HG03460 (cell line): ENCODE measurements at regions not wholly inside any gene's neighbourhood (a gene's known extent, or its start where the extent isn't known, plus 50 kb on each side); places are given as distances from the start of the nearest gene placed in this dataset.

Experiments
- ATAC-seq: cut with Tn5 transposase; IDR thresholded peaks from one replicate; pipeline ENCODE4 v1.9.1; 2021; ENCODE audit not compliant: unreplicated experiment

DNA sequence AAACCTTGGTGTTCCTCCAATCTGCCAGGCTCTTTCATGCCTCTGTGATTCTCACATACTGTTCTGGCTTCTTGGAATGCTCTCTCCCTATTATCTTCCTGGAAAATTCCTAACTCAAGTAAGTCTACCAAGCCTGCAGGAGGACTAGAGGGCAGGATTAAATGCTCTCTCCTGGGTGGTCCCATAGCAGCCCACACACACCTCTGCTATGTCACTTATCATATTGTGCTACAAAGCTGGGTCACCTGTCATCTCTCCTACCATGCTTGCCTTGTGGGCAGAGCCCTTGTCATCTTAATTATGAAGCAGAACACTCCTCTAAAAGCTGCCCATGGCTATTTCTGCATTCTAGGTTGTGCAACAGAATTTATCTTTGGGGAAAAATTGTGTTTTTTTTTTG, 344.5 kb upstream of the NOCT start:
- ATAC-seq, result no peak

DNA sequence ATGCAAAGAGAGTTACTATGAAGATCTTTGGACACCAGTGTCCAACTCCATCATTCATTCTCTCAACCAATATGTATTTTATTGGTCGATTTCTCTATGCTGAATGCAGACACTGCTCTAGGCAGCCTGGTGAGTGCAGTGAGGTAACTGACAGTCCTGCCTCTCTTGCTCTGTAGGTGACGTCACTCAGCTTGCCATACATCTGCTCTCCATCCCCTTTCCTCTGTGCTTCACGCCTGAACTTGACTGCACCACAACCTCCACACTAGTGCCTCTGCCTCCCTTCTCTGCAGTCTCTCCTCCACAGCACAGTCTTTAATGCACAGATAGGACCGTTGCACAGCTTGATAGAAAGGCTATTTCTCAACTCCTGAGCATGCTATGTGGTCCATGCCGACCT, 344.9 kb upstream of the NOCT start:
- no peak for ATAC-seq

DNA sequence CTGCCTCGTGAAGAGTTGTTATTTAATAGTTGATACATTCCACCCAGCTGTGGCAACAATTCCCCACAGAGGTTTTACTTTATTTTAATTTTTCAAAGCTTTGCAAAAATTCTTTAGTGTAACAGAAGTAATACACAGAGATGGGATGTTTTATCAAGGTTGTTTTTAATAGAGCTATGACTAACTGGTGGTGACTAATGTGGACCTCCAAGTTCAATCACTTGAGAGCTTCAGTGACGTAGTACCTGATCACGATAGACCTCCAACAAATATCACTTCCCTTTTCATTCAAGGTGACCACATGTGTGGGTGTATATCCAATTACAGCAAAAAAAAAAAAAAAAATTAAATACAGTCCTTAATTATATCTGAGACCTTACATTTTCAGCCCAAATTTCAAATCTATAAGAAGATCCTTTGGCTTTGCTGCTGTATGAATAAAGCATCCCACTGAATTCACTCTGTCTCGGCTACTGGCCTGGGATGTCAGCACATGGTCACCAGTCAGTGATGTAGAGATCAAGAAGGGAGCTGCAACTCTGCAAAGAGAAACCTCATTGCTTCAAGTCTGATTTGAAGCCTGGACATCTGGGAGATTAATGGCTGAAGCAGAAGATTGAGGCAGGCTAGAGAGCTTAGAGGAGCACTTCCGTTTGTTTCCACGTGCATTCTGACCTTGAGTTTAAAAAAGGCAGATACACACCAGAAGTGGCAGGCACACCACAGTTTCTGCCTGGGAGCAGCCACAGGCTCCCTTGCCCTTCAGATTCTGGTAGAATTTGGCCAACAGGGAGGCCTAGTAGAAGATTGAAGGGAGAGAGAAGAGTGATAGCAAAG, 345.9 kb upstream of the NOCT start:
- no peak for ATAC-seq

DNA sequence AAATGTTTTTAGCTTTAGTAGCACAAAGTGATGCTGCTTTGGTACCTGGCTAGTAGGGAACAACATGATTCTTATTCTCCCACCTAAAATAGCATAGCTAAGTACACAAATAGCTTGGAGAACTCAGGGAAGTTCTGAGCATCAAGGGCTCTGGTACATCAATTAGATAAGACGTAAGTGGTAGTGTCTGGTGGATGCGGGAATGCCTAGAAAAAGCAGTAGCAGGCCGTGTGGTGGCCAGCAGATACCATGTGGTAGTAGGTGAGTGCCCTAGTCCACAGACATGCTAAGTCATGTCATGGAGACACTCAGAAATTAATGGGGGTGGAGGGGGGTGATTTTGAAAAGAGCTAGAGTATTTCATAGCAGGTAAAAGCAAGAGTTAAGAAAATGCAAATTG, 347.3 kb upstream of the NOCT start:
- ATAC-seq, result no peak

DNA sequence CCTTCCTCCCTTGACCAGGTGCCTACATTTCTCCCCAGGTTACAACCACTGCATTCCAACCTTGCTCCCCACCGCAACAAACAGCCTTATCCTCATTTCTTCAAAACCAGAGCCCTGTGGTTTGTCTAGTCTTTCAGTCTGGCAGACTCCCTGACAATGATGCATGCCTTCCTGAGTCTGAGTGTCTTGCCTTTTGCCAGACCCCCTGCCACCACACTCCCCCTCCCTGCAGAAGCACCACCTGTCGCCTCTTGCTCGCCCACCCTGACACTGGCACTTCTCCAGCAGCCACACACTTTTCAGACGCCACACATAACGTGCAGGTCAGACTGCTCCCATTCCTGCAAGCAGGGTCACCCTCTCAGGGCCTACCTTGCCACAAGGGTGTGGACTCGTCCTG, 349.2 kb upstream of the NOCT start:
- ATAC-seq, result no peak

DNA sequence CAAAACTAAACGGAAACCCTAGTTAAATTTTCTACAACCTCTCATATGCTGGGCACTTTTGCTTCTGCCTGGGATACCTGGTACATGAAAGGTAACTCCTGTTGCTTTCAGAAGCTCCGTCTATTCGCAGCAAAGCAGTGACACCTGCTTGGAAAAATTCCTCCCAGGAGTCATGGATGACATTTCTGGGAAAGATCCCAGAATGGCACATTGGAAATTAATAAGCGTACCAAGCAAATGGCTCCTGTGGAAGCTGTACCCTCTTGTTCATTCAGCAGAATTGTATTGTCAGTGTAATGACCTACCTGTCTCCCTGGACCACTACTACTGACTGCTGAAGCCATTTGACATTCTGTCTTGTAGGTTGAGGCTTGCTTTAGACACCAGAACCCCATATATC, 349.7 kb upstream of the NOCT start:
- no peak for ATAC-seq

DNA sequence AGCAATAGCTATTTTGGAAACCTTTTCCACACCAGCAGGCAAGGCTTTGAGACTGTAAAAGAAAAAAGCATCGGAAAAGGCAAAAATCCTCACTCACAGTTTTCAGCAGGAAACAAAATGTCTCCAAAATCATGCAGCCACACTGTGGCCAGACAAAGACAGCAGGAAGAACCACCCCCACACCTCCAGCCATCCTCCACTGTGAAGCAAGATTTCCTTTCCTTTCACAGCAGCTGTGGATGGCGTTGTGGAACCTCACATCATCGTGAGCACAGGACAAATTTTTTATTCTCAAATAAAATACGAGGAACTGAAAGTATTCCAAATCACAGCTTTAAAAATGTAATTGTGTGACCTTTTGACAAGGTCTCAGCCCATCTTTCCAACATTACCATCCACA, 351.7 kb upstream of the NOCT start:
- ATAC-seq, result no peak

DNA sequence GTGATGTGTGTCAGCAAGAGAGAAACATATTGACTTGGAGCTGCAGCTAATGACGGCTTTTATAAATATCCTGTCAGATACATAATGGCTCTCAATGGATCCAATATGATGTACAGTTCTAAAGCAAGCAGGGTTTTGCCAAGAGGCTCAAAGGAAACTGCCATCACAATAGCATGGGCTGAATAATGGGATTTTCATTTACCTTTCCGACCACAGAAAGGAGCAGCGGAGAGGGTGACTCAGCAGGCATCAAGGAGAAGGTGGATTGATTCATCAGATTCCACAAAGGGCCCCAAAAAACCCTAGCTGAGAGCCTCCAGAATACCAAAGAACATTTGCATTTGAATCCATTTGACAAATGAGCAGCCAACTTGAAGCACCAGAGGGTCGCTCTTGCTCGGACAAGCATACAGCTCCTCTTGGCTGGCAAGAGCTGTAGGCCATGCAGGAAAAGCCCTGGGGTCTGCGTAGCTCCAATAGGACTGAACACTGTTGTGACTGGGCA, 355.7 kb upstream of the NOCT start:
- no peak for ATAC-seq

DNA sequence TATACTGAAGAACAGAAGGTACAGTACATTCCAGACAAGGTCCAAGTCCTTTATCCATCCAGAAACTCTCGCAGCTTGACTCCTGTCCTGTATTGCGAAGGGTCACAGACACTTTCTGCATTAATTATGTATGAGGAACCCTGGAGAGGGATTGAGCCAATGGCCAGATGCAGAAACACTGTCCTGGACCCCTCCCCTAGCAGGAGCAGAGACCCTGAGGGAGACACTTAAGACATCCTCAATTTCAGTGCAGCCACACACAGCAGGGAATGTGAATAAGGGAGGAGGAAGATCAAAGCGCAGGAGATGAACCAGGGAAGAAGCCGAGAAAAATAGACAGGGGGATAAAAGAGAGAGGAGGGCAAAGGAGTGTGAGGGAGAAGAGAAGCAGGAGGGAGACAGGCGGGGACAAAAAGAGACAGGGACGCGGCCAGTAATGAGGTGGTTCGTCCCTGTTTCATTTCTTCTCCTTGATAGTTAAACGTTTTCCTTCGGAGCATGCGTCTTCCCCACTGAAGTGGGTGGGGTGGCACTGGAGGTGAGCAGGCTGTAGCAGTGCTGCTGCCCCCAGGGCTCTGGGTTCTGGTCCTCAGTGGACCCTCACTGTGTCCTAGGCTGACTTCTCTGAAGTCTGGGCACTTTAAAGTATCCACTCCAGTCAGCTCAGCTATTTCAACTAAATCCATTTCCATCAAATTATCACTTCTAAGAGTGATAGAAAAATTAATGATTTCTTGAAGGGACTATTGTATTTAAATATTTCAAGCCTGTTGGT, 356.4 kb upstream of the NOCT start:
- ATAC-seq, result no peak

DNA sequence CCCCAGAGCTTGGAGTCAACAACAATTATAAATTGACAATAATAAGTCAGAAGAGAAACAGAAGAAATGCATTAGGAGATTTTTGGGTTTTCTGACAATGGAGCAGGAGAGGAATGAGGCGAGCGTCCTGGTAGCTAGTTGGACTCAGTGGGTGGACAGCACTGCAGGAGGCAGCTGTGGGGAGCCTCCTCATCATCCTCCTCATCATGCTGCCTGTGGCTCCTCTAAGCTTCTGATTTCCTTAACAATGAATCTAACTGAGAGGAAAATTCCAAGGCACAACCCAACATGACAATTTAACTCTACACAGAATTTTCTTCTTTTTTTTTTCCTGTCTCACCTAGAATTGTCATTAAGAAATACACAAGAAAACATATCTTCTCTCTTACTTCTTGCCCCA, 357.1 kb upstream of the NOCT start:
- no peak for ATAC-seq

DNA sequence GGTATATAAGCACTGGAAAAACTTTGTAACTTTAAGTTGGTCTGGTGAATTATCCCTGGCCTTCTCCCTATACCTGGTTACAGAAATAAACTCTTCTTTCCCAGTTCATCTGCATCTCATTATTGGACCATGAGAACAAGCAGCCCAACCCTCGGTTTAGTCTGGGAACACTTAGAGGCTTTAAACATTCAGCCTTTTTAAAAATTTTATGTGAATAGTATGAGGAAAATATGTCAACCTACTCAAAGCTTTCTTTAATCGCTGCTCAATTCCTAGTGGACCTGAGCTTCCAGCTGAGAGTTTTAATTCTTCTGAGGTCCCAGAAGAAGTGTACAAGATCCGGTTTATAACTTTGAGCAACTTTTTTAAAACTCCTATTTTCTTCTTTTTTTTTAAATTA, 358.6 kb upstream of the NOCT start:
- no peak for ATAC-seq

DNA sequence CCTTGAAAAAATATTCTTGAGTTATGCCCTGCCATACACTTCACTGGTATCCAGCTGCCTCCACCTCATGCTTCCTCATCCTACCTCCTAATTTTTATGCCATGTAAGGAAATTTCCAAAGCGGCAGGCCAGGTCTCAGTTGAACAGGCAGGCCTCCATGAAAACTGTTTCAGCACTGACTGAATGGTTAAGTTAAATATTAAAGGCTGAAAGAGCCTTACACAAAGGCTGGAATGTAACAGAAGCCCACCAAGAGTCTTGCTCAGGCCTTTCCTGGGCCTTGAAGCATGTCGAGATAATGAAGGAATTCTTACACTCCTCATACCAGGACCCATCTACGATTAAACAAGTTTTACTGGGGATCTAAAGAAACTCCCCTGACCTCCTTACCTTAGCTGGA, 359.6 kb upstream of the NOCT start:
- no peak for ATAC-seq

DNA sequence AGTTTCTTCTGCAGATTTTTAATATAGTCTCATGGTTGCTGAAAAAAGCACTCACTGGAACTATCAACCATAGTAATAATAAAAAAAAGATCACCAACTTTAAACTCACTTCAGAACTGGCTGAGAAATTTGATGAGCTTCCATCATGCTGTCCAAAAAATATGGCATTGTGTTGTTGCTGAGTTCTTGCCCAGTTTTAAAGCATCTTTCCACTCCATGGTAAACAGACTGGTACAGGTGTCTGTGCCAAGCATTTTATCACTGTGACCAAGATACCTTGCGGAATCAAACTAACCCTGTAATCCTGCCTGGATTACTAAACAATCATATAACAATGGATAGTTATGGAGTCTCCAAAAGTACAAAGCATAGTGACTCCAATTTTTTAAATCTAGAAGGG, 360.3 kb upstream of the NOCT start:
- ATAC-seq, result no peak

DNA sequence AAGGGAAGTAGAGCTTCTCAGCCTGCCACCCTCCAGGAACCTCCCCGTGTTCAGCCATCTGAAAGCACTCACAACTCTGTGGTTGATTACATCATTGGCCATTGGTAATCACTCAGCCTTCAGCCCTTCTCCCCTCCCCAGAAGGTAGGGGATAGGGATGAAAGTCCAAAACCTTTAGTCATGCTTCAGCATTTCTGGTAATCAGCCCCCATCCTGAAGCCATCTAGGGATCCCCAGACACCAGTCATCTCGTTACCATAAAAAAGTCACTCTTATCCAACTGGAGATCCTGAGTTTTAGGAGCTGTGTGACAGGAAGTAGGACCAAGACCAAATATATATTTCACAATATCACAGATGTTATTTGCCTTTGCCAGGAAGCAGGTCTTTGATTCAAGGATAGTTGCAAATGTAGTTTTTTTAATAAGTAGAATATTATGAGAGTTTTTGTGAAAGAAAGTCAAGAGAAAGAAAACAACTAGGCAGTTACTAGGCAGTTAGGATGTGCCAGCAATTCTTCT, 364.6 kb upstream of the NOCT start:
- no peak for ATAC-seq

DNA sequence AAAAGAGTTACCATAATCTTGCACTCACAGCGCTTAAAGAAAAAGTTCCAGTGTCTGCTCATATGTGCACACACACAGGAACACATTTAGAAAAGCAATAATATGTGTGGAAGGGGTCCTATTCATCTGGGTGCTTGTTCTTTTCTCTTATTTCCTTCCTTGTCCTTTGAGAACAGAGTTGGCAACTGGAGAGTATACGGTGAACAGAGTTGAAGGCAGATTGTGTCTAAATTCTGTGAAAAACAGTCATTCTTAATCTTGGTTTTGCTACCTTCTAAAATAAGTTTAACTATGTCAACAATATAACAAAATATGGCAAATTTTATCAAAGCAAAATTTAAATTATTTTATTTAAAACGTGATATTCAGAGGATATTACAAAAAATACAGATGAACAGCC, 365.1 kb upstream of the NOCT start:
- ATAC-seq, result no peak

DNA sequence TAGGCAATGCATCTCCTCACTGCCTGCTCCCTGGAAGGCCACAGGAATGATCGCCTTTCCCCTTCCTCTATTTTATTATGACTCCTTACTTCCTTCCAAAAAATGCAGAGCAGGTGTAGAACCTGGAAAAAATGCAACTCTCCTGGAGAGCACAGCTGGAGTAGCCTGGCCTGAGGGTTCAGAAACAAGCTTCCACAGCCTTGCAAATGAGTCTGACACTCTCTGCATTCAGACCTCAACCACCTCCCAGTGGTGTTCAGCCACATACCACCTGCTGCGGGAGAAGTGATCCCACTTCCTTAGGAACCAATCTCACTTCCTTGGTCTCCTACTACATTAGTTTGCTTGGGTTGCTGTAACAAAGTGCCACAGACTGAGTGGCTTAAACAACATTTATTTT, 368.1 kb upstream of the NOCT start:
- ATAC-seq, result no peak

DNA sequence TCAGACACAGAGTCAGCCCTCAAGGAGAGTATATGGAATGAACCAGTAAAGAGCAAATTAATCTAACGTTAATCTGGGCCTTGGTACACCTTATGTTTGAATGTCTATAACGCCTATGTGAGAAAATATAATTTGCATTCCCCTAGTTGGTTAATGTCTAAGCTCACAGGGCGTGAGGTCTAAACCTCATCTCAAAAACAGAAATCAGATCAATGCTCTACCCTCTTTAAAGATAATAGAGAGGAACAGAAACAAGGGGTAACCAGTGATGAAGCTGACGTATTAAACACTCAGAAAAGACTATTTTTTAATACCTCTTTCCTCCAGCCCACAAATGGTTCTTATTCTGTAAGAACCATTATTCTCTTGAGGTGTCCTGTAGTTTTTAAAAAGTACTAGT, 369.2 kb upstream of the NOCT start:
- no peak for ATAC-seq

DNA sequence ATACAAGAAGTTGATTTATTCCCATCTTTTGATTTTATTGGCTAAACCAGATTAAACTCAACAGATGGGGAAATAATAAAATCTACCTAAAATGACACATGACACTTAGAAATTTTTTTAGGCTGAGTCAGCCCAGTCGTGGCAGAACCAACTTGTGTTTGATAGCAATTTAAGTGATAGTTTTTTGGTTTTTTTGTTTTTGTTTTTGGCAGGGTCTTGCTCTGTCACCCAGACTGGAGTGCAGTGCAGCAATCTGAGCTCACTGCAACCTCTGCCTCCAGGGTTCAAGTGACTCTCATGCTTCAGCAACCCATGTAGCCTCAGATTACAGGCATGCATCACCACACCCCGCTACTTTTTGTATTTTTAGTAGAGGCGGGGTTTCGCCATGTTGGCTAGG, 370.3 kb upstream of the NOCT start:
- ATAC-seq, result no peak

DNA sequence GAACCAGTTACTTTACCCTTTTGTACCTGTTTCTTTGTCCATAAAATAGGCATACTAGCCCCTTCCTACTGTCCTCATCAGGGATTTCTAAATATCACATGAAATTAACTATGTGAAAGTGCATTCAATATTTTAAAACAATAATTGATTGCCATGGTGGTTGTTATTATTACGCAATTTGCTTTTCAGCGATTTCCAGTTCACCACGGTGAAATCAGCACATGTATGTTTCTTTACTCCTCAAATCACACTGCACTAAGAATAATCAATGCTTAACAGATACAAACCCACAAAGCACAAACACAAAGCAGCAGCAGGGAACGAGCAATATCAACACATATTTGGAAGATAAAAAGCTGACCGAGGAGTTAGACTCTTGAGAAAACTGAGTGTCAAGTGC, 371.3 kb upstream of the NOCT start:
- ATAC-seq, result no peak

DNA sequence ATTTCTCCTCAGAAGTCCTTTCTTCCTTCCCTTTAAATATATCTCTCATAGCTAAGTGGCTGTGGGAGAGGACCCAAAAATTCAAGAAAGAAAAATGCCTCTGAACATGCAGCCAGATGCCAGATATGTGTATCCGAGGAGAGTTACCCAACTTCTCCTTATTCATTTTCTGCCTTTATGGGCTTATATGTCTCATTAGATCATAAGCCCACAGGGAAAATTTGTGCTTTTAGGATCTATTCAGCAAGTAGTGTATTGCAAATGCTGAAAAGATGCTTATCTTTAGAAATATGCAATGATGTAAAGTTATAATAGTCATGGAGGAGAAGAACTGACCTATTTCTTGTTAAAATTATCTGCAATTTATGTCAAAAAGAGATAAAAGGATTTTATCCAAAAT, 371.8 kb upstream of the NOCT start:
- no peak for ATAC-seq

DNA sequence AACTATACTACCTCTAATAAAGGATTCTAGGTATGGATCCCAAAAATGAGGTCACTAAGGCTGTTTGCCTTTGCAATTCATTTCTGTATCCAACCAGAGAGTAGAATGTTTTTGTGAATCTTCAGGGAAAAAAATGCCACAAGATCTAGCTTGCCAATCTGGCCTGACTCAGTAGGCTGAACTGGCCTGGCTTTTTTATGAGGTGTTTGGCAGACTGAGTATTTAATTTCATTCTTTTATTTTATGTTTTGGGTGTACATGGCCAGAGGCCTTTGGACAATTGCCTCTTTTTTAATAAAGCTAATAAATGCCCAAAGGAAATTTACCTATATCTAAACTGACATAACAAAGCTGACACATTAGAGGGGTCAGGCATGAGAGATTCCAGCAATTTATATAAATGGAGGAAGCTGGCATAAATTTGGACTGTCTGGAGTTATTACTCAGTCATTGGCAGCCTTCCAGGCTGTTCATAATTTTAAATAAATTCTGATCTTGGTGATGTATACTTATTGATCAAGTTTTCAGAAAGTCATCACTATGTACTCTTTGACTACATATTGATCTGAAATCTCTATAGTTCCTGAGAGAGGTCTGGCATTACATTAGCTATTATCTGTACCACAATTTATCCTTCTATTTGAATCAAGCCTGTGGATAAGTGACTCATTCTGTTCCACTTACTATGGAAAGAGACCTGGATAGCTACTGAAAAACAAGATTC, 376.4 kb upstream of the NOCT start:
- ATAC-seq, result no peak

DNA sequence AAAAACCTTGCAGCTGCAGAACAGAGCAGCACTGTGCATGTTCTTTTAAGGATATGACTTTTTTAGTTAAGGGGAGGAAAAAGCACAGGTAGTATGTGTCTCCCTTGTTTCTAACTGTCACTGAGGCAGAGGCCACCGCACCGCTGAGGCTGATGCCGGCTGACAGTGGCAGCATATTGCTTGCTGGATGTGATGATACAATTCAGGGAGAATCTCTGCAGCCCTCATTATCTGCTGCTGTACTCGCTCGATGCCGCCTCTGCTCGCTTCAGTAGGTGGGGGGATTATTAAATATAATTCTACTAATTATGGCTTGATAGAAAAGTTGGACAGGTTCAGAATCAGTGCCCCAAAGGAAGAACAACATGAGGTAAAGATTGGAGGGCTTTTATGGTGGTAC, 378.8 kb upstream of the NOCT start:
- no peak for ATAC-seq
